Naive thymus-derived CD4-positive, alpha-beta T cell (primary cell): ENCODE measurements at regions not wholly inside any gene's neighbourhood (a gene's known extent, or its start where the extent isn't known, plus 50 kb on each side); places are given as distances from the start of the nearest gene placed in this dataset.

Experiments
- ATAC-seq: fragments of 150-1000 bp; cut with Tn5 transposase; 2 replicates; pipeline ENCODE4 v1.10.0; 2021; ENCODE audit warnings: mild to moderate bottlenecking, moderate library complexity
- CTCF ChIA-PET: fragments of 350-600 bp; sonication (Branson Sonifier 250); formaldehyde crosslinking; loops from one replicate; lab custom pipeline; 2021; ENCODE audit warnings: antibody characterized with exemption; lab: Charles Lee
- POLR2A ChIA-PET: fragments of 350-600 bp; sonication (Branson Sonifier 250); formaldehyde crosslinking; loops from one replicate; lab custom pipeline; 2021; ENCODE audit warnings: antibody characterized with exemption, inconsistent platforms; lab: Charles Lee
- DNase-seq, 9 donors: peaks; one replicate each; pipeline versions ENCODE4 v3.0.0 to v3.0.0-alpha.2; 2020 to 2022; ENCODE audit warnings: mixed read lengths in 1 of 9
- H3K27ac ChIP-seq: one replicate; pipeline ENCODE4 v1.7.0; 2013; ENCODE audit warnings: mild to moderate bottlenecking, low read depth, low read length, moderate library complexity
- H3K27me3 ChIP-seq, 2 donors: one replicate each; pipeline ENCODE4 v1.7.0; 2013; ENCODE audit warnings: low read length in 2 of 2, mild to moderate bottlenecking in 2 of 2, moderate library complexity in 2 of 2; ENCODE audit not compliant: control insufficient read depth in 2 of 2, insufficient read depth in 2 of 2
- H3K36me3 ChIP-seq, 3 experiments: 1 replicate in 2 of 3; 2 replicates in 1 of 3; pipeline ENCODE4 v1.7.0; 2013; ENCODE audit warnings: low read length in 3 of 3, mild to moderate bottlenecking in 3 of 3, moderate library complexity in 1 of 3; ENCODE audit not compliant: insufficient read depth in 3 of 3, control insufficient read depth in 2 of 3
- H3K4me1 ChIP-seq, 2 donors: one replicate each; pipeline ENCODE4 v1.7.0; 2013; ENCODE audit warnings: low read length in 2 of 2, mild to moderate bottlenecking in 2 of 2, moderate library complexity in 1 of 2; ENCODE audit not compliant: control insufficient read depth in 2 of 2, insufficient read depth in 2 of 2
- H3K4me3 ChIP-seq: 2 replicates; pipeline ENCODE4 v1.7.0; 2013; ENCODE audit warnings: mild to moderate bottlenecking, low read length
- H3K9me3 ChIP-seq, 3 experiments: 1 replicate in 2 of 3; 2 replicates in 1 of 3; pipeline ENCODE4 v1.7.0; 2013; ENCODE audit warnings: low read length in 3 of 3; ENCODE audit not compliant: control insufficient read depth in 2 of 3
- H3K27ac Mint-ChIP-seq, 9 donors: one replicate each; pipeline ENCODE4 v1.8.0; 2020 to 2022; ENCODE audit warnings: mixed read lengths in 9 of 9, mild to moderate bottlenecking in 8 of 9, moderate library complexity in 5 of 9, inconsistent platforms in 2 of 9
- H3K27me3 Mint-ChIP-seq, 5 donors: one replicate each; pipeline ENCODE4 v1.8.0; 2021 to 2022; ENCODE audit warnings: mixed read lengths in 5 of 5, mild to moderate bottlenecking in 1 of 5
- H3K36me3 Mint-ChIP-seq, 5 donors: one replicate each; pipeline ENCODE4 v1.8.0; 2020 to 2022; ENCODE audit warnings: mixed read lengths in 5 of 5, mild to moderate bottlenecking in 3 of 5, inconsistent platforms in 1 of 5
- H3K4me1 Mint-ChIP-seq, 7 donors: one replicate each; pipeline ENCODE4 v1.8.0; 2020 to 2022; ENCODE audit warnings: mixed read lengths in 7 of 7, mild to moderate bottlenecking in 3 of 7, inconsistent platforms in 1 of 7
- H3K4me3 Mint-ChIP-seq, 10 donors: one replicate each; pipeline ENCODE4 v1.8.0; 2020 to 2022; ENCODE audit warnings: mild to moderate bottlenecking in 10 of 10, mixed read lengths in 10 of 10, moderate library complexity in 6 of 10, inconsistent platforms in 2 of 10
- H3K9me3 Mint-ChIP-seq, 11 donors: one replicate each; pipeline ENCODE4 v1.8.0; 2020 to 2022; ENCODE audit warnings: mixed read lengths in 11 of 11, mild to moderate bottlenecking in 4 of 11, inconsistent platforms in 1 of 11, moderate library complexity in 1 of 11
- intact Hi-C, 2 donors: fragments of 100-400 bp; cut with micrococcal nuclease; formaldehyde crosslinking; loops; one replicate each; pipeline ENCODE4 v1.15.1; 2023

GRCh38 chr2:125630377-125630776 is 1025.6 kb upstream of the GYPC start:
- Histone ChIP-seq H3K36me3 (no peaks in the 10 kb centered on the region), H3K27ac (no peak overlapping the region), H3K4me1 (no peaks in the 10 kb centered on the region), H3K9me3 (no peaks in the 10 kb centered on the region), H3K27me3 (no peaks in the 10 kb centered on the region), H3K4me3 (no peak overlapping the region)
- Mint-ChIP-seq H3K4me1 (no peaks in the 10 kb centered on the region), H3K36me3 (no peaks in the 10 kb centered on the region), H3K27me3 (no peaks in the 10 kb centered on the region), H3K4me3 (no peak overlapping the region), H3K27ac (no peak overlapping the region), H3K9me3 (peaks cover 2 to 25% (median 9%) of the 10 kb centered on the region in 11 donors)
- DNase-seq, result no peak
- intact Hi-C loops, result no loop called here
- no peak for ATAC-seq
- ChIA-PET CTCF (no interaction called here), POLR2A (no interaction called here)

- peak overlapping the region in 1 of 9 donors; percentile 38 for H3K27ac Mint-ChIP-seq
- H3K27me3 Mint-ChIP-seq, result no peaks in the 10 kb centered on the region
- Histone ChIP-seq H3K4me1 (no peaks in the 10 kb centered on the region), H3K4me3 (no peak overlapping the region), H3K27me3 (no peaks in the 10 kb centered on the region), H3K27ac (no peak overlapping the region), H3K9me3 (no peaks in the 10 kb centered on the region), H3K36me3 (no peaks in the 10 kb centered on the region)
- peaks cover 0 to 14% (median 4%) of the 10 kb centered on the region in 11 donors for H3K9me3 Mint-ChIP-seq
- POLR2A ChIA-PET, result no interaction called here
- no peak for ATAC-seq
- DNase-seq, result no peak
- intact Hi-C loops, result no loop called here
- no peaks in the 10 kb centered on the region for H3K36me3 Mint-ChIP-seq
- no peaks in the 10 kb centered on the region for H3K4me1 Mint-ChIP-seq
- CTCF ChIA-PET, result no interaction called here
- H3K4me3 Mint-ChIP-seq, result no peak overlapping the region
Measured at GRCh38 chr2:125634662-125635061, 1021.3 kb upstream of the GYPC start.

- ChIA-PET POLR2A (no interaction called here), CTCF (no interaction called here)
- DNase-seq (no peak), ATAC-seq (no peak)
- H3K27ac Mint-ChIP-seq, result no peak overlapping the region
- H3K36me3 Mint-ChIP-seq, result no peaks in the 10 kb centered on the region
- Histone ChIP-seq H3K4me3 (no peak overlapping the region), H3K27me3 (no peaks in the 10 kb centered on the region), H3K36me3 (no peaks in the 10 kb centered on the region), H3K27ac (no peak overlapping the region), H3K9me3 (no peaks in the 10 kb centered on the region), H3K4me1 (no peaks in the 10 kb centered on the region)
- intact Hi-C loops, result no loop called here
- no peaks in the 10 kb centered on the region for H3K27me3 Mint-ChIP-seq
- H3K9me3 Mint-ChIP-seq, result peaks cover 0 to 7% (median 0%) of the 10 kb centered on the region in 11 donors
- no peak overlapping the region for H3K4me3 Mint-ChIP-seq
- no peaks in the 10 kb centered on the region for H3K4me1 Mint-ChIP-seq
Measured at GRCh38 chr2:125638345-125638744, 1017.6 kb upstream of the GYPC start.

DNA sequence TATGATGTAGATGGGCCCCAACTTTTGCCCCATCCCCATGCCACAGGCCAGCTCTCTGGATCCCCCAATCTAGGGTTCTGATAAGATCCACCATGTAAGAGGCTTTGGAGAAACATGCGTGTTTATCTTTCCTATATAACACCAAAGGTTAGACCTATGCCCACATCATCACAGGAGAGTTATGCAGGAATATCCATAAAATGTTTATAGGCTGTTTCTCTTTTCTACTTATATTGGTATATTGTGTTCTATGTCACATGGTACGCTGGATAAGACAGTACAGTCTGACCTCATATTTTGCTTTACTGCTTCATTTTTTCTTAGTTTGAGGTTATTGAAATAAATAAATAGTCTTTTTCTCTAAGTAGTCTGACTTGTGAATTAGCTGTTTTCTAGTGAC is 1013.9 kb upstream of the GYPC start:
- Mint-ChIP-seq H3K27ac (no peak overlapping the region), H3K4me3 (no peak overlapping the region), H3K27me3 (no peaks in the 10 kb centered on the region), H3K9me3 (peaks cover 0 to 6% (median 0%) of the 10 kb centered on the region in 11 donors), H3K36me3 (no peaks in the 10 kb centered on the region), H3K4me1 (peaks cover 0 to 2% (median 0%) of the 10 kb centered on the region in 7 donors)
- Histone ChIP-seq H3K36me3 (no peaks in the 10 kb centered on the region), H3K4me3 (no peak overlapping the region), H3K9me3 (no peaks in the 10 kb centered on the region), H3K27me3 (no peaks in the 10 kb centered on the region), H3K27ac (no peak overlapping the region), H3K4me1 (no peaks in the 10 kb centered on the region)
- ChIA-PET POLR2A (no interaction called here), CTCF (no interaction called here)
- no peak for ATAC-seq
- intact Hi-C loops, result no loop called here
- no peak for DNase-seq

DNA sequence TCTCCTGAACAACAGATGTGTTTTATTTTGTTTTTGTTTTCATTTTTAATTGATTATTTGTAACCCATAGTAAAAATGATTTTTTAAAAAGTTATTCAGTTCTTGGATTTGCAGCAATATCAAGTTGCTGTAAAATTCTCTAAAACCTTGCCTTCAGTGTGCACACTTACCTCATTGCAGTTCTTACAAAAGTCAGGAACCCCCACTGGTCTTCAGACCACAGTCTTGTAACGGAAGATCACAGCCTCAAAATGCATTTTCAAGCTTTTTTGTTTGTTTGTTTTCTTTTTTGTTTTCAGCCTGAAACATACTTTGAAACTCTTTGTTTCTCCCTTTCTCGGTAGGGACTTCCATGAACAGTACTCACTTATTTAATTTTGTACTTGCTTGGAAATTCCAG is 1012.8 kb upstream of the GYPC start:
- no peaks in the 10 kb centered on the region for H3K36me3 ChIP-seq
- no peak for DNase-seq
- no peak overlapping the region for H3K27ac Mint-ChIP-seq
- ATAC-seq, result no peak
- peaks cover 0 to 2% (median 0%) of the 10 kb centered on the region in 7 donors for H3K4me1 Mint-ChIP-seq
- H3K4me1 ChIP-seq, result no peaks in the 10 kb centered on the region
- peaks cover 0 to 8% (median 0%) of the 10 kb centered on the region in 11 donors for H3K9me3 Mint-ChIP-seq
- H3K27me3 ChIP-seq, result no peaks in the 10 kb centered on the region
- H3K36me3 Mint-ChIP-seq, result no peaks in the 10 kb centered on the region
- intact Hi-C loops, result no loop called here
- H3K27me3 Mint-ChIP-seq, result no peaks in the 10 kb centered on the region
- no peak overlapping the region for H3K27ac ChIP-seq
- no peaks in the 10 kb centered on the region for H3K9me3 ChIP-seq
- POLR2A ChIA-PET, result no interaction called here
- H3K4me3 Mint-ChIP-seq, result no peak overlapping the region
- H3K4me3 ChIP-seq, result no peak overlapping the region
- CTCF ChIA-PET, result no interaction called here

GRCh38 chr2:125643585-125643984 is 1012.4 kb upstream of the GYPC start:
- intact Hi-C loops, result no loop called here
- H3K27me3 ChIP-seq, result no peaks in the 10 kb centered on the region
- H3K27ac ChIP-seq, result no peak overlapping the region
- H3K9me3 Mint-ChIP-seq, result peaks cover 0 to 12% (median 0%) of the 10 kb centered on the region in 11 donors
- H3K27me3 Mint-ChIP-seq, result no peaks in the 10 kb centered on the region
- no peak for ATAC-seq
- H3K36me3 Mint-ChIP-seq, result no peaks in the 10 kb centered on the region
- H3K4me1 ChIP-seq, result no peaks in the 10 kb centered on the region
- POLR2A ChIA-PET, result no interaction called here
- CTCF ChIA-PET, result no interaction called here
- H3K4me1 Mint-ChIP-seq, result peaks cover 0 to 2% (median 0%) of the 10 kb centered on the region in 7 donors
- H3K27ac Mint-ChIP-seq, result no peak overlapping the region
- H3K4me3 ChIP-seq, result no peak overlapping the region
- H3K36me3 ChIP-seq, result no peaks in the 10 kb centered on the region
- no peak overlapping the region for H3K4me3 Mint-ChIP-seq
- DNase-seq, result no peak
- H3K9me3 ChIP-seq, result no peaks in the 10 kb centered on the region

- ChIA-PET POLR2A (no interaction called here), CTCF (no interaction called here)
- H3K4me1 ChIP-seq, result no peaks in the 10 kb centered on the region
- H3K9me3 ChIP-seq, result no peaks in the 10 kb centered on the region
- no peaks in the 10 kb centered on the region for H3K27me3 Mint-ChIP-seq
- no peak overlapping the region for H3K4me3 Mint-ChIP-seq
- intact Hi-C loops, result no loop called here
- DNase-seq (no peak), ATAC-seq (no peak)
- H3K27ac Mint-ChIP-seq, result no peak overlapping the region
- no peaks in the 10 kb centered on the region for H3K36me3 ChIP-seq
- H3K36me3 Mint-ChIP-seq, result no peaks in the 10 kb centered on the region
- peaks cover 0 to 2% (median 0%) of the 10 kb centered on the region in 7 donors for H3K4me1 Mint-ChIP-seq
- H3K9me3 Mint-ChIP-seq, result peaks cover 0 to 12% (median 0%) of the 10 kb centered on the region in 11 donors
- H3K27me3 ChIP-seq, result no peaks in the 10 kb centered on the region
- H3K4me3 ChIP-seq, result no peak overlapping the region
- H3K27ac ChIP-seq, result no peak overlapping the region
Measured at GRCh38 chr2:125644257-125644656, 1011.7 kb upstream of the GYPC start.
